ENCODE measurements at regions not wholly inside any gene's neighbourhood (a gene's known extent, or its start where the extent isn't known, plus 50 kb on each side); places are given as distances from the start of the nearest gene placed in this dataset.

GRCh38 chr12:119245904-119246494 is 67.3 kb downstream of the HSPB8 start:
- Histone ChIP-seq H2AFZ (ENCODE audit: low read depth, low read length) (no peak overlapping the region), H3K9me3 (ENCODE audit: low read length) (no peaks in the 10 kb centered on the region)
- TF ChIP-seq SMC3 (conservative IDR thresholded peaks at IDR 0.05; ENCODE audit: poor library complexity) (no peak), MXI1 (conservative IDR thresholded peaks at IDR 0.05; ENCODE audit: poor library complexity, severe bottlenecking) (no peak), POLR2AphosphoS5 (IDR thresholded peaks at IDR 0.05) (no peak), EZH2 (IDR thresholded peaks at IDR 0.05; ENCODE audit: borderline replicate concordance, insufficient read depth, low read length, poor library complexity, severe bottlenecking) (no peak), TAF1 (IDR thresholded peaks at IDR 0.05; ENCODE audit: low read depth) (no peak), CTCF (IDR thresholded peaks at IDR 0.05; ENCODE audit: poor library complexity, severe bottlenecking) (no peak), EP300 (conservative IDR thresholded peaks at IDR 0.05; ENCODE audit: poor library complexity, severe bottlenecking) (no peak), REST (IDR thresholded peaks at IDR 0.05; ENCODE audit: borderline replicate concordance) (no peak)

DNA sequence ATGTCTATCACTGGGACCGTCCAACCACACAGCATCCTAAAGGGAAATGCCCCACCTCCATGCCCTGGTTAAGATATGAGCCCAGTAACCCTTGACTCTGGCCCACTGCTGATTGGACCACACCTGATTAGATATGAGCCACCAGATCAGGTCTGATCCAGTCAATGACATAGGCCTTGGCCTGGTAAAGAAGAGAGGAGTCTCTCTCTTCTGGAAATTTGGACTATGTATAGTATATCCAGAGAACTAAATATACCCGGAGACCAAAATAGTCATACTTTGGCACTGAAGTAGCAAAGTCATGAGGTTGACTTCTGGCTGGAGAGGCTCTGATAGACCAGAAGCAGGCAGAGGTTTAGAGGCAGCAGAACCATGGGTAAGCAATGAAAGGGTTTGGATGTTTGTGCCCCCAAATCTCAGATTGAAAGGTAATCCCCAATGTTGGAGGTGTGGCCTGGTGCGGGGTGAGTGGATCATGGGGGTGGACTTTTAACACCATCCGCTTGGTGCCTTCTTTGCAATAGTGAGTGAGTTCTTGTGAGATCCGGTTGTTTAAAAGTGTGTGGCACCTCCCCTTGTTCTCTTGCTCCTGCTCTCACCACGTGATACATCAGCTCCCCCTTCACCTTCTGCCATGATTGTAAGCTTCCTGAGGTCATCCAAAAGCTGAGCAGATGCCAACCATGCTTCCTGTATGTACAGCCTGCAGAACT is 68.4 kb downstream of the HSPB8 start:
- Histone ChIP-seq H3K9me3 (ENCODE audit: low read length) (no peaks in the 10 kb centered on the region), H3K9me2 (ENCODE audit: insufficient read depth, low read length) (no peaks in the 10 kb centered on the region)
- TF ChIP-seq EP300 (conservative IDR thresholded peaks at IDR 0.05; ENCODE audit: poor library complexity, severe bottlenecking) (no peak), CTCF (IDR thresholded peaks at IDR 0.05; ENCODE audit: poor library complexity, severe bottlenecking) (no peak)

More at GRCh38 chr12:119245904-119246494, 67.3 kb downstream of the HSPB8 start:
- Histone ChIP-seq H3K4me3 (ENCODE audit: low read length) (no peak overlapping the region), H3K27me3 (ENCODE audit: insufficient read depth, low read depth, low read length) (no peaks in the 10 kb centered on the region), H3F3A (ENCODE audit: insufficient read depth, low read length, poor library complexity, severe bottlenecking) (no peaks in the 10 kb centered on the region), H3K79me2 (replicated peaks; ENCODE audit: insufficient read depth, low read length) (no peaks in the 10 kb centered on the region), H3K4me2 (ENCODE audit: low read length) (no peak overlapping the region), H3K9me2 (ENCODE audit: insufficient read depth, low read length) (no peaks in the 10 kb centered on the region), H4K20me1 (ENCODE audit: insufficient read depth) (no peaks in the 10 kb centered on the region), H3K27ac (ENCODE audit: low read length) (no peak overlapping the region), H3K9ac (ENCODE audit: low read length) (no peak overlapping the region), H3K36me3 (ENCODE audit: insufficient read depth, low read length) (no peaks in the 10 kb centered on the region)

More for the DNA sequence above, 68.4 kb downstream of the HSPB8 start:
- Histone ChIP-seq H3K4me3 (ENCODE audit: low read length) (no peak overlapping the region), H3K9ac (ENCODE audit: low read length) (no peak overlapping the region), H3K36me3 (ENCODE audit: insufficient read depth, low read length) (no peaks in the 10 kb centered on the region), H3F3A (ENCODE audit: insufficient read depth, low read length, poor library complexity, severe bottlenecking) (no peaks in the 10 kb centered on the region), H4K20me1 (ENCODE audit: insufficient read depth) (no peaks in the 10 kb centered on the region), H3K79me2 (replicated peaks; ENCODE audit: insufficient read depth, low read length) (no peaks in the 10 kb centered on the region), H3K27ac (ENCODE audit: low read length) (no peak overlapping the region), H3K27me3 (ENCODE audit: insufficient read depth, low read depth, low read length) (no peaks in the 10 kb centered on the region), H2AFZ (ENCODE audit: low read depth, low read length) (no peak overlapping the region), H3K4me2 (ENCODE audit: low read length) (no peak overlapping the region)

Measured in neural cell (in vitro differentiated cells).